B cell (primary cell): ENCODE measurements at regions not wholly inside any gene's neighbourhood (a gene's known extent, or its start where the extent isn't known, plus 50 kb on each side); places are given as distances from the start of the nearest gene placed in this dataset.

Source experiments
- ATAC-seq: fragments of 200-7000 bp; cut with Tn5 transposase; one replicate; pipeline ENCODE4 v1.10.0; 2021; ENCODE audit warnings: low read depth, mild to moderate bottlenecking, moderate number of reproducible peaks, moderate library complexity
- CTCF ChIA-PET: fragments of 350-600 bp; sonication (Branson Sonifier 250); formaldehyde crosslinking; loops from one replicate; lab custom pipeline; 2021; ENCODE audit warnings: antibody characterized with exemption, inconsistent platforms; lab: Charles Lee
- POLR2A ChIA-PET: fragments of 350-600 bp; sonication (Branson Sonifier 250); formaldehyde crosslinking; loops from one replicate; lab custom pipeline; 2021; ENCODE audit warnings: antibody characterized with exemption; lab: Charles Lee
- DNase-seq: peaks from one replicate; pipeline ENCODE4 v3.0.0; 2013
- H2AFZ ChIP-seq: 2 replicates; pipeline ENCODE4 v1.6.1; 2012; ENCODE audit warnings: mild to moderate bottlenecking, low read depth, low read length; ENCODE audit not compliant: insufficient read depth, poor library complexity, severe bottlenecking
- H3K27ac ChIP-seq, 2 donors: 1 replicate in 1 of 2; 2 replicates in 1 of 2; pipeline ENCODE4 v1.5.1; 2012 to 2013; ENCODE audit warnings: low read length in 2 of 2, mild to moderate bottlenecking in 2 of 2, moderate library complexity in 1 of 2
- H3K27me3 ChIP-seq, 4 experiments: fragments of 200-600 bp in 1 of 4; sonication (generic) in 1 of 4; replicated peaks in 1 of 4; 1 replicate in 2 of 4; 2 replicates in 2 of 4; pipeline versions ENCODE4 v1.6.1 to v1.7.0; 2013 to 2016; ENCODE audit warnings: low read length in 3 of 4, mild to moderate bottlenecking in 2 of 4, mixed read lengths in 1 of 4, moderate library complexity in 1 of 4; ENCODE audit not compliant: insufficient read depth in 4 of 4, control insufficient read depth in 3 of 4; ENCODE audit errors: control extremely low read depth in 1 of 4
- H3K36me3 ChIP-seq, 2 experiments: replicated peaks in 1 of 2; 1 replicate in 1 of 2; 2 replicates in 1 of 2; pipeline versions ENCODE4 v1.6.1 to v1.7.1; 2013; ENCODE audit warnings: low read length in 1 of 2; ENCODE audit not compliant: insufficient read depth in 2 of 2, control insufficient read depth in 1 of 2; ENCODE audit errors: control extremely low read depth in 1 of 2, extremely low read depth in 1 of 2
- H3K4me1 ChIP-seq, 2 donors: fragments of 200-600 bp in 1 of 2; sonication (generic) in 1 of 2; 1 replicate in 1 of 2; 2 replicates in 1 of 2; pipeline versions ENCODE4 v1.5.1 to v1.6.1; 2013 to 2017; ENCODE audit warnings: low read length in 2 of 2; ENCODE audit not compliant: control insufficient read depth in 2 of 2, insufficient read depth in 2 of 2
- H3K4me2 ChIP-seq: replicated peaks from 2 replicates; pipeline ENCODE3; 2012; ENCODE audit warnings: mild to moderate bottlenecking, low read depth, low read length; ENCODE audit not compliant: poor library complexity, severe bottlenecking
- H3K4me3 ChIP-seq, 5 experiments: fragments of 200-600 bp in 1 of 5; sonication (generic) in 1 of 5; 1 replicate in 3 of 5; 2 replicates in 2 of 5; pipeline versions ENCODE4 v1.5.1 to v1.7.0; 2011 to 2016; ENCODE audit warnings: low read length in 4 of 5, mild to moderate bottlenecking in 4 of 5, low read depth in 2 of 5, control low read depth in 1 of 5, moderate library complexity in 1 of 5; ENCODE audit not compliant: insufficient read depth in 1 of 5; ENCODE audit errors: control extremely low read depth in 1 of 5, extremely low read depth in 1 of 5
- H3K79me2 ChIP-seq: fragments of 200-600 bp; sonication (generic); one replicate; pipeline ENCODE4 v1.6.0; 2016; ENCODE audit warnings: low read length; ENCODE audit not compliant: control insufficient read depth, insufficient read depth
- H3K9ac ChIP-seq: fragments of 200-600 bp; sonication (generic); 2 replicates; pipeline ENCODE4 v1.6.1; 2017; ENCODE audit warnings: mild to moderate bottlenecking, low read length, moderate library complexity
- H3K9me3 ChIP-seq, 3 donors: one replicate each; pipeline versions ENCODE4 v1.6.1 to v1.7.1; 2013; ENCODE audit warnings: low read length in 2 of 3; ENCODE audit not compliant: control insufficient read depth in 2 of 3, insufficient read depth in 1 of 3; ENCODE audit errors: control extremely low read depth in 1 of 3
- H4K20me1 ChIP-seq: 2 replicates; pipeline ENCODE4 v1.6.0; 2012; ENCODE audit warnings: mild to moderate bottlenecking, low read length; ENCODE audit not compliant: insufficient read depth, control insufficient read depth, poor library complexity, severe bottlenecking
- H3K27ac Mint-ChIP-seq: one replicate; pipeline ENCODE4 v1.8.0; 2021; ENCODE audit warnings: mixed read lengths
- H3K27me3 Mint-ChIP-seq: one replicate; pipeline ENCODE4 v1.8.0; 2021; ENCODE audit warnings: mixed read lengths
- H3K4me1 Mint-ChIP-seq: one replicate; pipeline ENCODE4 v1.8.0; 2021; ENCODE audit warnings: mixed read lengths
- H3K4me3 Mint-ChIP-seq: one replicate; pipeline ENCODE4 v1.8.0; 2021; ENCODE audit warnings: mixed read lengths
- H3K9me3 Mint-ChIP-seq: one replicate; pipeline ENCODE4 v1.8.0; 2022; ENCODE audit warnings: mixed read lengths; ENCODE audit not compliant: insufficient read depth
- CTCF ChIP-seq: fragments of 200-600 bp; IDR thresholded peaks from one replicate; pipeline ENCODE4 v1.8.0; 2022; ENCODE audit warnings: antibody characterized with exemption, mild to moderate bottlenecking
- EZH2 ChIP-seq: IDR thresholded peaks from 2 replicates; pipeline ENCODE4 v1.6.1; 2012; ENCODE audit warnings: borderline replicate concordance, low read depth, mild to moderate bottlenecking, moderate library complexity, low read length; ENCODE audit not compliant: insufficient read depth, poor library complexity, severe bottlenecking
- WGBS: methylation state at CpG from one replicate; pipeline ENCODE4 v1.1.5; 2013; ENCODE audit warnings: missing lambda C conversion rate; ENCODE audit not compliant: insufficient coverage; 5-methylcytosine and 5-hydroxymethylcytosine counted together
- intact Hi-C: fragments of 100-400 bp; cut with micrococcal nuclease; formaldehyde crosslinking; loops from one replicate; pipeline ENCODE4 v1.10.0; 2022

- Histone ChIP-seq H3K4me3 (no peak overlapping the region), H3K36me3 (no peaks in the 10 kb centered on the region), H2AFZ (no peak overlapping the region), H3K27me3 (no peaks in the 10 kb centered on the region), H3K4me2 (no peak overlapping the region), H3K9ac (no peak overlapping the region), H3K79me2 (no peaks in the 10 kb centered on the region), H3K4me1 (no peaks in the 10 kb centered on the region), H3K9me3 (no peaks in the 10 kb centered on the region), H4K20me1 (no peaks in the 10 kb centered on the region), H3K27ac (no peak overlapping the region)
- TF ChIP-seq CTCF (no peak), EZH2 (no peak)
- H3K9me3 Mint-ChIP-seq, result no peaks in the 10 kb centered on the region
- no peak overlapping the region for H3K27ac Mint-ChIP-seq
- CTCF ChIA-PET, result no interaction called here
- intact Hi-C loops, result no loop called here
- no peak overlapping the region for H3K4me3 Mint-ChIP-seq
- no peak for ATAC-seq
- POLR2A ChIA-PET, result no interaction called here
- no CpG with 5 or more reads among the region's 1 CpG for WGBS
- no peaks in the 10 kb centered on the region for H3K4me1 Mint-ChIP-seq
- H3K27me3 Mint-ChIP-seq, result no peaks in the 10 kb centered on the region
- DNase-seq, result no peak
Observed at GRCh38 chr5:62934319-62934718, 355.7 kb downstream of the LRRC70 start.

GRCh38 chr5:62933261-62933660 is 354.6 kb downstream of the LRRC70 start:
- Histone ChIP-seq H3K27me3 (no peaks in the 10 kb centered on the region), H3K4me3 (no peak overlapping the region), H3K4me2 (no peak overlapping the region), H3K79me2 (no peaks in the 10 kb centered on the region), H3K9me3 (no peaks in the 10 kb centered on the region), H3K27ac (no peak overlapping the region), H3K36me3 (no peaks in the 10 kb centered on the region), H3K4me1 (no peaks in the 10 kb centered on the region), H4K20me1 (no peaks in the 10 kb centered on the region), H3K9ac (no peak overlapping the region), H2AFZ (no peak overlapping the region)
- H3K27ac Mint-ChIP-seq, result no peak overlapping the region
- no peak overlapping the region for H3K4me3 Mint-ChIP-seq
- H3K27me3 Mint-ChIP-seq, result no peaks in the 10 kb centered on the region
- no peaks in the 10 kb centered on the region for H3K4me1 Mint-ChIP-seq
- WGBS, result no CpG with 5 or more reads among the region's 3 CpGs
- H3K9me3 Mint-ChIP-seq, result no peaks in the 10 kb centered on the region
- POLR2A ChIA-PET, result no interaction called here
- CTCF ChIA-PET, result no interaction called here
- ATAC-seq (no peak), DNase-seq (no peak)
- intact Hi-C loops, result no loop called here
- no peak for TF ChIP-seq CTCF
- no peak for TF ChIP-seq EZH2
